RWPE2 (cell line): ENCODE measurements at regions not wholly inside any gene's neighbourhood (a gene's known extent, or its start where the extent isn't known, plus 50 kb on each side); places are given as distances from the start of the nearest gene placed in this dataset.

Source experiments
- ATAC-seq: fragments of 200-7000 bp; cut with Tn5 transposase; 3 replicates; pipeline ENCODE4 v1.9.1; 2021; ENCODE audit warnings: low read depth
- DNase-seq: peaks from one replicate; pipeline ENCODE4 v3.0.0-alpha.2; 2020; ENCODE audit warnings: low spot score
- H3K27ac ChIP-seq: fragments of 450-650 bp; 2 replicates; pipeline ENCODE4 v1.5.1; 2017; ENCODE audit warnings: mild to moderate bottlenecking; ENCODE audit not compliant: poor library complexity, severe bottlenecking
- H3K27me3 ChIP-seq: fragments of 250-450 bp; sonication (Bioruptor Pico); 2 replicates; pipeline ENCODE4 v1.5.1; 2021; ENCODE audit warnings: mild to moderate bottlenecking, moderate library complexity; ENCODE audit not compliant: insufficient read depth, poor library complexity, severe bottlenecking
- H3K36me3 ChIP-seq: fragments of 250-450 bp; sonication (Bioruptor Pico); 2 replicates; pipeline ENCODE4 v1.5.1; 2020; ENCODE audit warnings: low read depth, mild to moderate bottlenecking, moderate library complexity
- H3K4me1 ChIP-seq: fragments of 250-450 bp; sonication (Bioruptor Pico); 2 replicates; pipeline ENCODE4 v1.5.1; 2021; ENCODE audit warnings: mild to moderate bottlenecking, moderate library complexity; ENCODE audit not compliant: insufficient read depth, poor library complexity, severe bottlenecking
- H3K4me3 ChIP-seq: fragments of 250-450 bp; sonication (Bioruptor Pico); 2 replicates; pipeline ENCODE4 v1.5.1; 2021; ENCODE audit warnings: mild to moderate bottlenecking, moderate library complexity; ENCODE audit not compliant: severe bottlenecking
- H3K9me3 ChIP-seq: fragments of 250-450 bp; sonication (Bioruptor Pico); 2 replicates; pipeline ENCODE4 v1.5.1; 2021; ENCODE audit warnings: mild to moderate bottlenecking, moderate library complexity; ENCODE audit not compliant: severe bottlenecking
- CTCF ChIP-seq: fragments of 450-650 bp; IDR thresholded peaks from one replicate; pipeline ENCODE4 v1.5.1; 2017; ENCODE audit warnings: mild to moderate bottlenecking, moderate library complexity; ENCODE audit not compliant: poor library complexity, severe bottlenecking

- H3K27ac ChIP-seq, result no peak overlapping the region
- no peak for ATAC-seq
- no peaks in the 10 kb centered on the region for H3K27me3 ChIP-seq
- H3K9me3 ChIP-seq, result no peaks in the 10 kb centered on the region
- no peak for TF ChIP-seq CTCF
- H3K4me1 ChIP-seq, result no peaks in the 10 kb centered on the region
- H3K36me3 ChIP-seq, result no peaks in the 10 kb centered on the region
- DNase-seq, result no peak
- no peak overlapping the region for H3K4me3 ChIP-seq
Observed at GRCh38 chr13:76656500-76656899, 229.7 kb downstream of the KCTD12 start.

- Histone ChIP-seq H3K4me3 (no peak overlapping the region), H3K4me1 (no peaks in the 10 kb centered on the region), H3K9me3 (no peaks in the 10 kb centered on the region), H3K36me3 (no peaks in the 10 kb centered on the region), H3K27me3 (no peaks in the 10 kb centered on the region), H3K27ac (no peak overlapping the region)
- ATAC-seq (no peak), DNase-seq (no peak)
- no peak for TF ChIP-seq CTCF
Observed at GRCh38 chr13:76656056-76656455, 230.1 kb downstream of the KCTD12 start.

GRCh38 chr13:76654263-76654662, 231.9 kb downstream of the KCTD12 start:
- TF ChIP-seq CTCF, result no peak
- no peak for ATAC-seq
- no peak overlapping the region for H3K27ac ChIP-seq
- H3K27me3 ChIP-seq, result no peaks in the 10 kb centered on the region
- no peak for DNase-seq
- H3K4me1 ChIP-seq, result no peaks in the 10 kb centered on the region
- H3K9me3 ChIP-seq, result no peaks in the 10 kb centered on the region
- H3K4me3 ChIP-seq, result no peak overlapping the region
- no peaks in the 10 kb centered on the region for H3K36me3 ChIP-seq

- no peak for TF ChIP-seq CTCF
- ATAC-seq (no peak), DNase-seq (no peak)
- H3K27me3 ChIP-seq, result no peaks in the 10 kb centered on the region
- H3K4me3 ChIP-seq, result no peak overlapping the region
- H3K4me1 ChIP-seq, result no peaks in the 10 kb centered on the region
- no peaks in the 10 kb centered on the region for H3K9me3 ChIP-seq
- no peaks in the 10 kb centered on the region for H3K36me3 ChIP-seq
- H3K27ac ChIP-seq, result no peak overlapping the region
Observed at GRCh38 chr13:76651286-76651685, 234.9 kb downstream of the KCTD12 start.

- no peaks in the 10 kb centered on the region for H3K36me3 ChIP-seq
- no peaks in the 10 kb centered on the region for H3K27me3 ChIP-seq
- no peaks in the 10 kb centered on the region for H3K9me3 ChIP-seq
- no peak overlapping the region for H3K27ac ChIP-seq
- H3K4me3 ChIP-seq, result no peak overlapping the region
- DNase-seq (no peak), ATAC-seq (no peak)
- H3K4me1 ChIP-seq, result no peaks in the 10 kb centered on the region
- TF ChIP-seq CTCF, result no peak
Observed at GRCh38 chr13:76647550-76647949, 238.7 kb downstream of the KCTD12 start.
